Erythroblast (primary cell): ENCODE measurements at regions not wholly inside any gene's neighbourhood (a gene's known extent, or its start where the extent isn't known, plus 50 kb on each side); places are given as distances from the start of the nearest gene placed in this dataset.

ENCODE experiments used
- GATA1 ChIP-seq: IDR thresholded peaks from 2 replicates; pipeline ENCODE4 v1.6.1; 2011; ENCODE audit warnings: low read depth, mild to moderate bottlenecking, control low read depth, low read length, moderate library complexity
- POLR2A ChIP-seq: IDR thresholded peaks from 2 replicates; pipeline ENCODE4 v1.6.1; 2011; ENCODE audit warnings: mild to moderate bottlenecking, low read length

- TF ChIP-seq POLR2A (no peak), GATA1 (no peak)
Observed at GRCh38 chr12:24416423-24417109, 467.1 kb upstream of the SOX5 start.
